RWPE2 (cell line): ENCODE measurements at regions not wholly inside any gene's neighbourhood (a gene's known extent, or its start where the extent isn't known, plus 50 kb on each side); places are given as distances from the start of the nearest gene placed in this dataset.
A peak's percentile ranks its signal among the peaks of the same experiment; 100 is the strongest.
"Not testable (repeated sequence)": the region's sequence is repeated elsewhere in the genome, so short reads cannot be mapped to it uniquely, and the experiment has no call there.

Experiments
- ATAC-seq: fragments of 200-7000 bp; cut with Tn5 transposase; 3 replicates; pipeline ENCODE4 v1.9.1; 2021; ENCODE audit warnings: low read depth
- DNase-seq: peaks from one replicate; pipeline ENCODE4 v3.0.0-alpha.2; 2020; ENCODE audit warnings: low spot score
- H3K27ac ChIP-seq: fragments of 450-650 bp; 2 replicates; pipeline ENCODE4 v1.5.1; 2017; ENCODE audit warnings: mild to moderate bottlenecking; ENCODE audit not compliant: poor library complexity, severe bottlenecking
- H3K27me3 ChIP-seq: fragments of 250-450 bp; sonication (Bioruptor Pico); 2 replicates; pipeline ENCODE4 v1.5.1; 2021; ENCODE audit warnings: mild to moderate bottlenecking, moderate library complexity; ENCODE audit not compliant: insufficient read depth, poor library complexity, severe bottlenecking
- H3K36me3 ChIP-seq: fragments of 250-450 bp; sonication (Bioruptor Pico); 2 replicates; pipeline ENCODE4 v1.5.1; 2020; ENCODE audit warnings: low read depth, mild to moderate bottlenecking, moderate library complexity
- H3K4me1 ChIP-seq: fragments of 250-450 bp; sonication (Bioruptor Pico); 2 replicates; pipeline ENCODE4 v1.5.1; 2021; ENCODE audit warnings: mild to moderate bottlenecking, moderate library complexity; ENCODE audit not compliant: insufficient read depth, poor library complexity, severe bottlenecking
- H3K4me3 ChIP-seq: fragments of 250-450 bp; sonication (Bioruptor Pico); 2 replicates; pipeline ENCODE4 v1.5.1; 2021; ENCODE audit warnings: mild to moderate bottlenecking, moderate library complexity; ENCODE audit not compliant: severe bottlenecking
- H3K9me3 ChIP-seq: fragments of 250-450 bp; sonication (Bioruptor Pico); 2 replicates; pipeline ENCODE4 v1.5.1; 2021; ENCODE audit warnings: mild to moderate bottlenecking, moderate library complexity; ENCODE audit not compliant: severe bottlenecking
- TF ChIP-seq, protein P1 (sequence below): fragments of 450-650 bp; IDR thresholded peaks from one replicate; pipeline ENCODE4 v1.5.1; 2017; ENCODE audit warnings: mild to moderate bottlenecking, moderate library complexity; ENCODE audit not compliant: poor library complexity, severe bottlenecking

- Histone ChIP-seq H3K9me3 (no peaks in the 10 kb centered on the region), H3K4me3 (no peak overlapping the region), H3K4me1 (no peaks in the 10 kb centered on the region), H3K27me3 (no peaks in the 10 kb centered on the region), H3K27ac (no peak overlapping the region), H3K36me3 (no peaks in the 10 kb centered on the region)
- TF ChIP-seq, protein P1, sequence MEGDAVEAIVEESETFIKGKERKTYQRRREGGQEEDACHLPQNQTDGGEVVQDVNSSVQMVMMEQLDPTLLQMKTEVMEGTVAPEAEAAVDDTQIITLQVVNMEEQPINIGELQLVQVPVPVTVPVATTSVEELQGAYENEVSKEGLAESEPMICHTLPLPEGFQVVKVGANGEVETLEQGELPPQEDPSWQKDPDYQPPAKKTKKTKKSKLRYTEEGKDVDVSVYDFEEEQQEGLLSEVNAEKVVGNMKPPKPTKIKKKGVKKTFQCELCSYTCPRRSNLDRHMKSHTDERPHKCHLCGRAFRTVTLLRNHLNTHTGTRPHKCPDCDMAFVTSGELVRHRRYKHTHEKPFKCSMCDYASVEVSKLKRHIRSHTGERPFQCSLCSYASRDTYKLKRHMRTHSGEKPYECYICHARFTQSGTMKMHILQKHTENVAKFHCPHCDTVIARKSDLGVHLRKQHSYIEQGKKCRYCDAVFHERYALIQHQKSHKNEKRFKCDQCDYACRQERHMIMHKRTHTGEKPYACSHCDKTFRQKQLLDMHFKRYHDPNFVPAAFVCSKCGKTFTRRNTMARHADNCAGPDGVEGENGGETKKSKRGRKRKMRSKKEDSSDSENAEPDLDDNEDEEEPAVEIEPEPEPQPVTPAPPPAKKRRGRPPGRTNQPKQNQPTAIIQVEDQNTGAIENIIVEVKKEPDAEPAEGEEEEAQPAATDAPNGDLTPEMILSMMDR, result no peak
- ATAC-seq (no peak), DNase-seq (no peak)
These were observed 150.3 kb upstream of the ALG10B start for GRCh38 chr12:38166225-38166624.

GRCh38 chr12:38175538-38175937, 141.0 kb upstream of the ALG10B start:
- Histone ChIP-seq H3K36me3 (no peaks in the 10 kb centered on the region), H3K9me3 (no peaks in the 10 kb centered on the region), H3K27ac (no peak overlapping the region), H3K4me1 (peaks cover 8% of the 10 kb centered on the region), H3K4me3 (no peak overlapping the region), H3K27me3 (no peaks in the 10 kb centered on the region)
- ATAC-seq (peak; percentile 81), DNase-seq (no peak)
- TF ChIP-seq, protein P1, result no peak

GRCh38 chr12:38183617-38184016, 133.0 kb upstream of the ALG10B start:
- H3K36me3 ChIP-seq, H3K4me1 ChIP-seq, H3K9me3 ChIP-seq, H3K4me3 ChIP-seq, H3K27me3 ChIP-seq, DNase-seq, H3K27ac ChIP-seq: not testable (repeated sequence)
- ATAC-seq, result peak; percentile 78

- not testable (repeated sequence) for ATAC-seq, H3K4me1 ChIP-seq, H3K36me3 ChIP-seq, DNase-seq, H3K27ac ChIP-seq, H3K9me3 ChIP-seq, H3K4me3 ChIP-seq, H3K27me3 ChIP-seq
These were observed 119.3 kb upstream of the ALG10B start for GRCh38 chr12:38197286-38197685.

- H3K27me3 ChIP-seq, result no peaks in the 10 kb centered on the region
- DNase-seq, result no peak
- H3K36me3 ChIP-seq, result no peaks in the 10 kb centered on the region
- no peak overlapping the region for H3K27ac ChIP-seq
- no peaks in the 10 kb centered on the region for H3K4me1 ChIP-seq
- ATAC-seq, result no peak
- no peak overlapping the region for H3K4me3 ChIP-seq
- TF ChIP-seq, protein P1, result no peak
- no peaks in the 10 kb centered on the region for H3K9me3 ChIP-seq
These were observed 114.9 kb upstream of the ALG10B start for GRCh38 chr12:38201461-38202276.

- TF ChIP-seq, protein P1, result no peak
- ATAC-seq, result no peak
- no peaks in the 10 kb centered on the region for H3K9me3 ChIP-seq
These were observed 111.7 kb upstream of the ALG10B start for GRCh38 chr12:38204831-38205230.

More at GRCh38 chr12:38204831-38205230, 111.7 kb upstream of the ALG10B start:
- H3K27me3 ChIP-seq, result no peaks in the 10 kb centered on the region
- H3K4me3 ChIP-seq, result no peak overlapping the region
- DNase-seq, result no peak
- no peaks in the 10 kb centered on the region for H3K4me1 ChIP-seq
- H3K36me3 ChIP-seq, result no peaks in the 10 kb centered on the region
- H3K27ac ChIP-seq, result no peak overlapping the region
